SK-N-SH (cell line): ENCODE measurements at regions not wholly inside any gene's neighbourhood (a gene's known extent, or its start where the extent isn't known, plus 50 kb on each side); places are given as distances from the start of the nearest gene placed in this dataset.

ENCODE experiments used
- CHD2 ChIP-seq: fragments of 150-350 bp; IDR thresholded peaks from 2 replicates; pipeline ENCODE4 v1.6.1; 2018; ENCODE audit warnings: low read length; ENCODE audit not compliant: partially characterized antibody
- CTCF ChIP-seq: fragments of 200-600 bp; sonication (generic); IDR thresholded peaks from 2 replicates; pipeline ENCODE4 v1.6.1; 2017; ENCODE audit warnings: antibody characterized with exemption, mild to moderate bottlenecking, moderate library complexity
- EP300 ChIP-seq, 2 experiments: IDR thresholded peaks; 2 replicates each; pipeline versions ENCODE4 v1.4.0 to v1.6.1; 2012; ENCODE audit warnings: borderline replicate concordance in 1 of 2, low read depth in 1 of 2, low read length in 1 of 2
- EZH2phosphoT487 ChIP-seq: fragments of 200-600 bp; sonication (generic); IDR thresholded peaks from 2 replicates; pipeline ENCODE4 v1.6.1; 2017; ENCODE audit warnings: low read depth, mixed run types, mild to moderate bottlenecking, antibody characterized with exemption, moderate library complexity, borderline replicate concordance
- FOSL2 ChIP-seq: IDR thresholded peaks from 2 replicates; pipeline ENCODE4 v1.4.0; 2012; ENCODE audit warnings: low read depth, mild to moderate bottlenecking, moderate library complexity, borderline replicate concordance
- MAX ChIP-seq: IDR thresholded peaks from 2 replicates; pipeline ENCODE4 v1.4.0; 2012; ENCODE audit warnings: low read depth
- PBX3 ChIP-seq: IDR thresholded peaks from 2 replicates; pipeline ENCODE4; 2012
- POLR2AphosphoS5 ChIP-seq: IDR thresholded peaks from 2 replicates; pipeline ENCODE4 v1.6.1; 2012; ENCODE audit warnings: low read depth, low read length
- RAD21 ChIP-seq: IDR thresholded peaks from 2 replicates; pipeline ENCODE4 v1.6.1; 2012; ENCODE audit warnings: mild to moderate bottlenecking, low read length
- SMC3 ChIP-seq: IDR thresholded peaks from 2 replicates; pipeline ENCODE4 v1.6.1; 2012; ENCODE audit warnings: low read depth, low read length, improper control_type of control experiment
- ZBTB33 ChIP-seq: IDR thresholded peaks from 2 replicates; pipeline ENCODE4 v1.4.0; 2012; ENCODE audit warnings: low read depth, borderline replicate concordance

GRCh38 chr10:83983578-83984255 is 155.6 kb upstream of the GHITM start:
- TF ChIP-seq CTCF = no peak
- no peak for TF ChIP-seq SMC3
- TF ChIP-seq FOSL2 = no peak
- no peak for TF ChIP-seq MAX
- TF ChIP-seq POLR2AphosphoS5 = no peak
- no peak for TF ChIP-seq ZBTB33
- no peak for TF ChIP-seq RAD21
- no peak for TF ChIP-seq EZH2phosphoT487
- no peak for TF ChIP-seq PBX3
- no peak for TF ChIP-seq EP300 (IDR thresholded peaks at IDR 0.05; ENCODE audit: borderline replicate concordance in 1 of 2, low read depth in 1 of 2, low read length in 1 of 2)
- TF ChIP-seq CHD2 = no peak
